NAMALWA (cell line): ENCODE measurements at regions not wholly inside any gene's neighbourhood (a gene's known extent, or its start where the extent isn't known, plus 50 kb on each side); places are given as distances from the start of the nearest gene placed in this dataset.
"Not testable (repeated sequence)": the region's sequence is repeated elsewhere in the genome, so short reads cannot be mapped to it uniquely, and the experiment has no call there.

Experiments used
- DNase-seq: peaks from one replicate; pipeline ENCODE4 v3.0.0-alpha.2; 2015; ENCODE audit warnings: low spot score

DNA sequence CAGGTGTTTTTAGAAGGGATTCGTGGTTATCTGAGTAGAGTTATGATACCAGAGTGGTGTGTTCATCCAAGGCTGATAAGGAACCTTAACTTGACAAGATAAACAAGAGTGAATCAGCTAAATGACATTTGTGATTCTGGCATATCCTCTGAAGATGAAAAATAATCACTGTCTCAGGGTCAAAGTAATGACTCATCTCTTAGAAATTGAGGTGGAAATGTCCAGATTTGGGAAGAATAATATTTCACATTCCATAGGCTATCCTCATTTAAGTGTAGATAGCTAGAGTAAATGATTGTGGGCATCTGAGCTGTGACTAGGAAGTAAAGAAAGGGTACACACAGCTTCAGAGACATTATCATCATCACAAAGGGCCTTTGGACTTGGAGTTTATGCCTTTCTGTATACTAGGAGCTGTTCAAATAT lies 255.7 kb downstream of the GJA1 start:
- no peak for DNase-seq

DNA sequence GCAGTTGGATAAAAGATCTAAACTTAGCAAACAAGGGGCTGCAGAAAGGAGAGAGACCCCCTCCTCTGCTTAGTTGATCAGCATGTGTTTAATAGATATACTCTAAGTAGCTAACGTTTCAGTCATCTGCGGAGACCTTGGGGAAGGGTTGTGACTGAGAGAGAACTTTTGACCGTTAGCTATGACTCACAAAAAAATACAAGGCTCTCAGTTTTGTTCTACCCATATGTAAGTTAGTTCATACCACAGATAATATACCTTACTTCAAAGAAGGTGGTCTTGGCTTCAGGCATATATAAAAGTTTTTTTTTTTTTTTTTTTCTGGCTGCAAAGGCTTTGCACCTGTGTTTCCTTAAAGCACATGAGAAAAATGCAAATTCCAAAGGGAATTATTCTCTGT lies 258.9 kb downstream of the GJA1 start:
- no peak for DNase-seq

DNA sequence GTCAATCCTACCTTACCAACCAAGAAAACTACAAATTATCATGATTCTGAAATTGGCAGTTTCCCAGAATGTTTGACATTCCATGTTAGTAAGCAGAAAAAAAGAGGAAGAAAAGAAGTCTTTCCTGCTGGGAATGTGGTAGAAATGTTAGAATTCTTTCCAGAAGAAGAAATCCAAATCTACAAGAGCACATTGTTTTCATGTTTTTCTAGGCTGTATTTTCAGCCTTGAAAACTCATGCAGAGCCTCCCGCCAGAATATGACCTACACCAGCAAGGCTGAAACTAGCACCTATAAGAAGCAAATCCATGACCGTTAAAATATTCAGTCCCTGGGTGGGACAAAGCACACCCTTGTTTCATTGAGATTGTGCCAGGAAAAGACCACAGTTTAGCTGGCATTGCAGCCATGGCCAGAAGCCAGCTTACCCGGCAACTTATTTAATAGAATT lies 259.4 kb downstream of the GJA1 start:
- DNase-seq: no peak

DNA sequence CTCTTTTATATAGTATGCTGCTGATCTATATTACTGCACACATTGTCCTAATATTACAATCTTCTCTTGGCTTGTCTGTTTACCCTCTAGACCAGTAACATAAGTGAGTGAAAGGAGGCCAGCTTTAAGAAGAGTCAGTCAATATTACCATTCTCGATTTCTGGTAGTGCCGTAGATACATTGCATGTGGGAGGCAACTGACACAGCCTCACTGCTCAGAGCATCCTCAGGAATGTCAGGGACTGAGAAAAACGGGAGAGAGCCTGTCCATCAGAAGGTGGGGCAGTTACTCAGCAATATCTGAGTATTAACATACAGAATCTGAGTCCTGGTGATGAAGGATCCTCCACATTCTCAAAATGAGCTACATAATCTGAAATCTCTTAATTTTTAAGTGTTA lies 259.9 kb downstream of the GJA1 start:
- no peak for DNase-seq

DNA sequence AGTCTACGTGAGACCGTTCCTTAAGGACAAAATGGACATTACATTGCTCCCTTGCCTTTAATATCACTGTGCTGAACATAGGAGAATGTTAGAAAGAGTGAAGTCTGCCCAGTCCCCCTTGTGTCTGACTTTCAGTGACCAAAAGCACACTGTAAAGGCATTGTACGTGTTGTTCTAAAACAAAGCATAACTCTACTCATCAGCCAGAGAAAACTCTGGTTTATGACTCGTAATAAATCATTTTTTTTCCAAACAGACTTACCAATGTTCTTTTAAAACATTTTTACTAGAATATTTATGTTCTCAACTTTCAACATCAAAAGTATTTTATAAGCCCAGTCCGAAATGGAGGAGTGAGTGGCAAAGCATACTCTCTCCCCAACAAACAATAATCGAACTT lies 262.5 kb downstream of the GJA1 start:
- DNase-seq: no peak

DNA sequence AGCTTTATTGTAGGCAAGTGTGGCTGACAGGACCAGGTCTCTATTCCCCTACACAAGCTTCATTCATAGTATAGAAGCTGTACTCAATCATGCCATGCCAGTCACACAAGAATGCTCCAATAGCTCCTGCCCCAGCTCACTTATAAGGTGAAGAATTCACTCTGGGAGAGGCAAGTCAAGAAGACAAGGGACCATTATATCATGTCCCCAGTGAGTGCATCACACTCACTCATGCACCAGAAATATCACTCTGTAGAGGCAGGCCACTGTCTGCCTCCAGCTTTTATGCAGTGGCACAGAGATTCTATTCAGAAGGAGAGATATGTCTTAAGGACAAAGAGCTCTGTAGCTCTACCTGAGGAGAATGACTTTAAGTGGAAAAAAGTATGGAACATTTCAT lies 263.2 kb downstream of the GJA1 start:
- DNase-seq: no peak

DNA sequence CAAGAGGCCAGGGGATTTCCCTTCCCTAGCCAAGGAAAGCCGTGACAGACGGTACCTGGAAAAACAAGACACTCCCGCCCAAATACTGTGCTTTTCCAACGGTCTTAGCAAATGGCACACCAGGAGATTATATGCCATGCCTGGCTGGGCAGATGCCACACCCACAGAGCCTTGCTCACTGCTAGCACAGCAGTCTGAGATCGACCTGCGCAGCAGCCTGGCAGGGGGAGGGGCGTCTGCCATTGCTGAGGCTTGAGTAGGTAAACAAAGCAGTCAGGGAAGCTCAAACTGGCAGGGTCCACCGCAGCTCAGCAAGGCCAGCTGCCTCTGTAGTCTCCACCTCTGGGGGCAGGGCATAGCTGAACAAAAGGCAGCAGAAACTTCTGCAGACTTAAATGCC lies 267.7 kb downstream of the GJA1 start:
- DNase-seq: not testable (repeated sequence)

DNA sequence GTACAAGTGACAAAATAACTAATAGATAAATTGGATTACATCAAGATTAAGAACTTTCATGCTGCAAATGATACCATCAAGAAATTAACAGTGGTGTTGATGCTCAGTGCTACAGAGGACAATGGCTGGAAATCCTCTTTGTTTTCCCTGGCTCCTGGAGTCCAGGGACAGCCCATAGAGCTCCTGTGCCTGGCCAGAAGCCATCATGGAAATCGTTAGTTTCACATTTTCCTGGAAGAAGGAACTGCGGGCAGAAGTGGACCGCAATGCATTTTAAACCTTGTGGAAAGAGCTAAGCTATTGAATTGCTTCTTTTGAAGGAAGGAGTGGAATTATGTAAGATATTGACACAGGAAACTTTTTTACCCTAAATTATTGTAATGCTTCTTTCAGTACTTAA lies 276.0 kb downstream of the GJA1 start:
- DNase-seq: no peak

DNA sequence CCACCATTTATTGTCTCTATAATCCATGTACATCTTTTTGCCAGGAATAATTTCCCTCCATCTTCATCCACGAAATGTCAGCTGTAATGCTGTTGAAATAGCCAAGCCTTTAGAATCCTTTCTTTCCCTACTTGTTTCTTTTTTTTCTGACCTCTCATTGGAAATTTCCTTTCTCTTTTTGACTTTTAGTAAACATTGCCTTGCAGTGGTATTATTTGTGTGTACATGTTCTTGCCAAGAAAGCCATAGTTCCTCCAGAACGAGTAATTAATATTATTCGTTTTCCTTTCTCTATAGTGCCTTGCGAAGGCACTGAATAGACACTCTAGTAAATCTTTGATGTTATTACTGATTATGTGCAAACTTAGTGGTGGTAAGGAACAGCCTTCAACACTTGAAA lies 282.2 kb downstream of the GJA1 start:
- no peak for DNase-seq

DNA sequence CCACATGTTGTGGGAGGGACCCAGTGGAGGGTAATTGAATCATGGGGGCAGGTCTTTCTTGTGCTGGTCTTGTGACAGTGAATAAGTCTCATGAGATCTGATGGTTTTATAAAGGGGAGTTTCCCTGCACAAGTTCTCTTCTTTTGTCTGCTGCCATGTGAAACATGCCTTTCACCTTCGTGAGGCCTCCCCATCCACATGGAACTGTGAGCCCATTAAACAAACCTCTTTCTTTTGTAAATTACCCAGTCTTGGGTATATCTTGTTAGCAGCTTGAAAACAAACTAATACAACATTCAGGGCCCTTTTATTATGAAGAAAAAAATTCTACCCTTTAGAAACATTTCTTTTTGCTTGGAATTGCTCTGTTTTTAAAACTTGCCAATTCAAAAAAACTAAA lies 285.4 kb downstream of the GJA1 start:
- not testable (repeated sequence) for DNase-seq

DNA sequence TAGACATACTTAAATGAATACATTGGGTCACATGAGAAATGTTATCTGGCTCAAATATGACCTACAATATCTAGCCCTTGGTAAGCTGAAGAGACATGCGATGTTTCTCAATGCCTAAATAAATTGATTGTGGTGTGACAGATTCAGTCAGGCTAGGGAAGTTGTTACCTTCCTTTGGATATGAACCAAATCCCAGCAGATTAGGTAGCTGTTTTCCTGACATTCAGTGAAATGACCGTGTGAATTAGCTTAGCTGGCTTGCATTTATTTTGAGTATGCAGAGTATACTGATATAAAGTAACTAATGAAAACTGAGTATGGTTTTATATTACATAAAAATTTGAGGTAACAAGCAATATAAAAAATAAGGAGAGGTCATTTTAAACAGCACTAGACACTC lies 288.2 kb downstream of the GJA1 start:
- no peak for DNase-seq

DNA sequence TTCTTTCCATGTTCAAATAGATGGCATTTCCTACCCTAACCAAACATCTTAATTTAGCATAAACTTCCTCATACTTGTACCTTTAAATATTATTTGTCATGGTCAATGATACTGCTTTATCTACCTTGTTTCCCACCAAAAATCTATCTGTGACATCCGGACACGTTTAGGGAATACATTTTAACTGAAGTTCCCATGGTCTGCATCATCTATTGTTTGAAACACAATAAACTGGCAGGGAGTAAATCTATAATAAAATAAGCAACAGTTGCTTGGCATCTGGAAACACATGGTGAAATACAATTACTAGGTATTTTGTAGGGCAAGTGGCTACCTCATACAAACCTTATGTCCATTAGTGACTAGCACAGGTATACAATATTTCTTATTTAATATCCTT lies 289.1 kb downstream of the GJA1 start:
- no peak for DNase-seq

DNA sequence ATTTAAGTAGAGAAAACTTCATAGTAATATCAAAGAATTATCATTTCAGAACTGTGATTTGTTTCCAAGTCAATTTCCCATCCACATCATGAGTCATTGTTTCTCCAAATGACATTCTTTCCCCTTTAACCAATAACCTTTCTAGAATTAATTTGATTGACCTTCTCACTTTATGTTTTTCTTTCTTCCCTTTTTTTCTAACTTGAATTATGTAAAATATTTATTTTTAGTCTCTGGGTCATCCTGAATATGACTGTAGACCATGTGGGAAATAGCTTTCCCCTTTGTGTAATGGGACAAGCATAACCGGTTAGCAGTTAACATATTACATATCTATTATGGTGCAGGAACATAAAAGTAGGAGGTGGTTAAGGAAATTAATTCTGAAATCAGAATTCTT lies 291.1 kb downstream of the GJA1 start:
- no peak for DNase-seq

DNA sequence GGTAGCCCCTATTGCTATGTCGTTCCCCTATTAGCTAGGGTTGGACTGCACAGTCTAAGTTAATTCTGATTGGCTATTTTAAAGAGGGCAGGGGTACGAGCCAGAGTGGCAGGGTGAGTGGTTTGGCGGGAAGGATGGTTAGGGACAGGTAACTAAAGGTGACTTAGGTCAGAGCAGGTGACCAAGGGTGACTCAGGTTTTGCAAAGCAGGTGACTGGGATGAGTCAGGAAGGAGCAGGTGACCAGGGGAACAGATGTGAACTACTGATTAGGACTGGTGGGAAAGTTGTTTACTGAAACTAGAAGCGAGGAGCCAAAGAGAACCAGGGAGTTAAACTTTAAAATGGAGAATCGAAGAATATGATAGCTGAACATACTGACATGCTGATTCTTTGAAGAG lies 295.2 kb downstream of the GJA1 start:
- DNase-seq: no peak

DNA sequence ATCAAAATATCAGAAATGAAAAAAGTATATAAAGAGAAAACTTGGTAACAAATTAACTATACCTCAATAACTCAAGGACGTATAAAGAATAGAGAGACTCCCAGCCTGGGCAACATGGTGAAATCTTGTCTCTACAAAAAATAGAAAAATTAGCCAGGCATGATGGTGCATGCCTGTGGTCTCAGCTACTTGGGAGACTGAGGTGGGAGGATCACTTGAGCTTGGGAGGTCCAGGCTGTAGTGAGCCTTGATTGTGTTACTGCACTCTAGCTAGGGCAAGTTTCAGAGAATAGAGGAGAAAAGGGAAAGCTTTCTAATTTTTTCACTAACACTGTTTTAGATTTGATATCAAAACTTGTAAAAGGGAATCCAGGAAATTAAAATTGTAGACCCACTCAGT lies 295.9 kb downstream of the GJA1 start:
- DNase-seq: no peak

DNA sequence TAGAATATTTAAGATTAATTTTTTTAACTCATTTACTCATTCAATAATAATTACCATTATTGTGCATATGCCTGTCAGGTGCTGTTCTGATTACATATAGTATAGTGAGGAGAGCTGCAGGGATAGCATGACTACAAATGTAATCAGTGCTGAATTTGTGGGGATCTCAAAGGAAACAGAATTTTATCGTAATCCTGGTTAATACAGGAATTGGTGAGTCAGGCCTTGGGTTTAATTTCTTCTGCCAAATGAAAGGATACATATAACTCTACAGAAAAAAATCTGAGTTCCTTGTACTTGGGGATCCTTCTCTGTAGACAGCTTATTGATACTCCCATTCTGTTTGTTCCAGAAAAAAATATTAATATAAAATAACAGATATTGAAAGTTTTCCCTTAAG lies 297.2 kb downstream of the GJA1 start:
- DNase-seq: no peak

DNA sequence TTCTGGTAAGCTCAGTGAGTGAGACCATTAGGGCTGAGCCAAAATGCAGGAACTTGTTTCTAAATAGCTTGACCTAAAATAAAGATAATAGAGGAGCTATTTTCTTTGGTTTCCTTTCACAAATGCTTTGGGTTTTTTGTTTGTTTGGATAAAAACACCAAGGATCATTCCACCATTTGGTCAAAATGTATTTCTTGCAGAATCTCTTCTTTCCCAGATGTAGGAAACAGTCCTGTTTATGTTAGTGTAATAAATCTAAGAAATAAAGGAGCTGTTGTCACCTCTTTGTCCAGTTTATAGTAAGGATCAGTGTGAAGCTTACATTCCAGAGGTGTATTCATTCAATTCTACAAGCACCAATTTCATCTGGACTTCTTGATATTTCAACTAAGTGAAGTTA lies 297.8 kb downstream of the GJA1 start:
- DNase-seq: no peak

DNA sequence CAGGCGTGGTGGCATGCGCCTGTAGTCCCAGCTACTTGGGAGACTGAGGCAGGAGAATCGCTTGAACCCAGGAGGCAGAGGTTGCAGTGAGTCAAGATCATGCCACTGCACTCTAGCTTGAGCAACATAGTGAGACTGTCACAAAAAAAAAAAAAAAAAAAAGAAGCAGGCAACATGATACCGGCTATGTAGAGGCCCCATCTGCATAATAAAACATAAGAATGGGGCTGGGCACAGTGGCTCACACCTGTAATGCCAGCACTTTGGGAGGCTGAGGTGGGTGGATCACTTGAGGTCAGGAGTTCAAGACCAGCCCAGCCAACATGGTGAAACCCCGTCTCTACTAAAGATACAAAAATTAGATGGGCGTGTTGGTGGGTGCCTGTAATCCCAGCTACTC lies 304.7 kb downstream of the GJA1 start:
- not testable (repeated sequence) for DNase-seq

DNA sequence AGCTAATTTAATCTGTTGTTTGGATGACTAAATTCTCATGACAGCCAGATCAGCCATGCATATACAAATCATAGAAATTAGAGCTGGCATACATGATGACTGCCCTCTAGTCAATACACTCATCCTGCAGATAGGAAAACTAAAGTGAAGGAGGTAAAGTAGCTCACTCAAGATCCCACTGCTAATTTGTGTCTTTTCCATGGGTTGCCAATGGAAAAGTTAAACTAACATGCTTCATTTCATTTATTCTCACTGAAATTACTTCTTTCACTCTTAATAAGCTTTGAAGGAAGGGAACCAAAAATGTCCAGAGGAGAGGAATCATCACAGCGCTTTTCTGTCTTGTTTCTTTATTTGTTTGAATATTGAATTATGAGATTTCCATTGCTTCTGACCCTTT lies 308.2 kb downstream of the GJA1 start:
- no peak for DNase-seq

DNA sequence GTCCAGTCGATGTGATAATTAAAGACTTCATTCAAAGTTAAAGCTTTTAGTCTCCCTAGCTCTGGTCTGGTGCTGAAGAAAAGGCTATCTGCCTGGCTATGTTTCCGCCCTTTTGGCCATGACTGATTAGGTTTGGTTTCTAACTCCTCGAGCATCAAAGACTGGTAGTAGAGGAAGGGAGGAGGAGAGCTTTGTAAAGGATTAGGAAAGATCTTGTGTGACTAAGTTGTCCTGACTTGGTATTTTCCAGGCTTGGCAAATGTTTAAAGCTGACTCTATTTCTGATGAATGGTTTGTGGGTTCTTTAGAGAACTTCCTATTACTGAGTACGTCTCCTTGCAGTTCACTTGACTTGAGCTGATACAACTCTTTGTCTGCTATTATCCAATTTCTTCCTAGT lies 312.9 kb downstream of the GJA1 start:
- DNase-seq: no peak

DNA sequence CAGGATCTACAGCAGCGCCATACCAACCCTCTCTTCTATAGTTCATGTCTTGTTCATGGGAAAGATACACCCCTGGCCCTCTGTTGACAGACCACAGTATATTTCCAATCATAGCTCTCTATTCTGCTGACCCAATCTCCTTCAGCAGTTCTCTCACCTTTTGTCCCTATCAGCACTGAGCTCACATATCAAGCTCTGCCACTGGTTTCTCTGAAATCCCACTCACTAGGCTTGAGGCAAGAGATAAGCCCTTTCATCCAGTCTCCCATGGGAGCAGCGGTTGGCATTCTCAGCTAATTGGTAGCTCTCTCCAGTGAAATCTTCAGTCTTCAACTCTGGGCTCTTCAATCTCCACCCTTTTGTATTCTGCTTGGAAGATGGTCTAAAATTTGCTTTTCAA lies 313.4 kb downstream of the GJA1 start:
- no peak for DNase-seq

DNA sequence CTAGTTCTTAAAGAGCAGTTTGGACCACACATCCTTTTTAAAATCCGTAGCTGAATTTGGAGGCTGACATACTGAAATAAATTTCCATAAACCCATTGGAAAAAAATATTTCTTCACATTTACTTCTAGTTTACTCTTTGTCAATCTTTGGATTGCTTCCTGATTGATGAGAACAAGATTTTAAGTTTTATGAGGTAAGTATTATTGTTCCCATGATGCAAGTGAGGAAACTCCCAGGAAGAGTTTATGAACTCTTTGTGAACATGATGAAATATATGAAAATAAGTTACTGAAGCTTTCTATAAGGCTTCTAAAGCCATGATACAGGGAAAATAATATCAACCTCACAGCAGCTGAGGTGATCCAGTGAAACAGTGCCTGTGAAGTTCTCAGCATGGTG lies 320.0 kb downstream of the GJA1 start:
- no peak for DNase-seq

DNA sequence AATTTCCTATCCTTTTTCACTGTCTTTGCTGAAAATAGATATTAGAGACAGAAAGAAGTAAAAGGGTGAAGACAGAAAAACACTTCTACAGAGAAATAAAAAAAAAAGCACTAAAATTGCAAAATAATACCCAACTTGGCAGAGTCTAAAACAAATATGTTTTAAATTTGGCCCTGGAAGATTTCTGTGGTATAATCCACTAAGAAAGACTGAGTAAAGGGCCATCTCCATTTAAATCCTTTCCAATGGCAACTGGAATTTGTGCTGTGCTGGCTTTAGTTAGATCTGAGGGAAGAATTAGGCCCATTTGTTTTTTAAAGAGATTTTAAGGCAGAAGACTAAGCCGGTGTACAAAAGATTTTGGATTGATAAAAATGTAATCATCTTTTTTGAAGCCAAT lies 321.2 kb downstream of the GJA1 start:
- no peak for DNase-seq

DNA sequence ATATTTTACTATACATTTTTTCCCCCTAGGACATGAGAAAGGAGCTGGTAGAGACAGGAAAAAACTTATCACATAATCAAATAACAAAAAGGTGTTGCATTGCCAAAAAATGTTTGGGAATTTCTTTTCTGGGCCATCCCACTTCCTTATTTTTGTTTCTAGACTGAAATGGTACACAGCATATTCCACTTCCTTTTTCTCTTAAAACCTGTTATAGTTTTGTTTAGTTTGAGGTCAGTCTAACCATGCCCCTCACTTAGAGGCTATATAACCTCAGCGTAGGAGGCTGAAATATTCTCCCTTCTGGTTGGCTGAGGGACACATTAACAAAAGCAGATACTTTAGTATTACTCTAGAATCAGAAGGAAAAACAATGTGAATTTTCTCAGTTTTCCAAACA lies 323.9 kb downstream of the GJA1 start:
- no peak for DNase-seq

DNA sequence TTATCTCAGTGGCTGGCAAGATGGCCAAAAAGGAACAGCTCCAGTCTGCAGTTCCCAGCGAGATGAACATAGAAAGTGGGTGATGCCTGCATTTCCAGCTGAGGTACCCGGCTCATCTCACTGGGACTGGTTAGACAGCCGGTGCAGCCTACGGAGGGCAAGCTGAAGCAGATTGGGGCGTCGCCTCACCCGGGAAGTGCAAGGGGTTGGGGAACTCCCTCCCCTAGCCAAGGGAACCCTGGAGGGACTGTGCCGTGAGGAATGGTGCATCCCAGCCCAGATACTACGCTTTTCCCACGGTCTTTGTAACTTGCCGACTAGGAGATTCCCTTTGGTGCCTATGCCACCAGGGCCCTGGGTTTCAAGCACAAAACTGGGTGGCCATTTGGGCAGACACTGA lies 324.7 kb downstream of the GJA1 start:
- no peak for DNase-seq
